DMS79 treated with DMSO at 0.1 percent for 48 hours (cell line): ENCODE measurements at regions not wholly inside any gene's neighbourhood (a gene's known extent, or its start where the extent isn't known, plus 50 kb on each side); places are given as distances from the start of the nearest gene placed in this dataset.

Source experiments
- DNase-seq: peaks from one replicate; lab custom pipeline; 2025; lab: John Stamatoyannopoulos, UW

- no peak for DNase-seq
Observed at GRCh38 chr21:27257908-27258556, 291.1 kb upstream of the ADAMTS5 start.

- DNase-seq = no peak
Observed at GRCh38 chr21:27257226-27257625, 290.3 kb upstream of the ADAMTS5 start.

GRCh38 chr21:27251752-27252151, 284.9 kb upstream of the ADAMTS5 start:
- DNase-seq = no peak

GRCh38 chr21:27250366-27250765, 283.5 kb upstream of the ADAMTS5 start:
- DNase-seq = no peak

- no peak for DNase-seq
Observed at GRCh38 chr21:27248814-27249213, 281.9 kb upstream of the ADAMTS5 start.

GRCh38 chr21:27246741-27247140, 279.9 kb upstream of the ADAMTS5 start:
- DNase-seq = no peak

GRCh38 chr21:27244776-27245175, 277.9 kb upstream of the ADAMTS5 start:
- DNase-seq = no peak

- DNase-seq = no peak
Observed at GRCh38 chr21:27244352-27244751, 277.5 kb upstream of the ADAMTS5 start.

GRCh38 chr21:27240839-27241238, 274.0 kb upstream of the ADAMTS5 start:
- no peak for DNase-seq

- no peak for DNase-seq
Observed at GRCh38 chr21:27233514-27234115, 266.7 kb upstream of the ADAMTS5 start.

- DNase-seq = no peak
Observed at GRCh38 chr21:27225940-27226339, 259.1 kb upstream of the ADAMTS5 start.

GRCh38 chr21:27225151-27225550, 258.3 kb upstream of the ADAMTS5 start:
- no peak for DNase-seq

GRCh38 chr21:27224169-27224568, 257.3 kb upstream of the ADAMTS5 start:
- DNase-seq = no peak

GRCh38 chr21:27221077-27221476, 254.2 kb upstream of the ADAMTS5 start:
- no peak for DNase-seq

- no peak for DNase-seq
Observed at GRCh38 chr21:27220416-27220815, 253.5 kb upstream of the ADAMTS5 start.

GRCh38 chr21:27219068-27219467, 252.2 kb upstream of the ADAMTS5 start:
- DNase-seq = no peak

GRCh38 chr21:27213303-27213702, 246.4 kb upstream of the ADAMTS5 start:
- no peak for DNase-seq

- no peak for DNase-seq
Observed at GRCh38 chr21:27212441-27212840, 245.6 kb upstream of the ADAMTS5 start.

- no peak for DNase-seq
Observed at GRCh38 chr21:27209546-27209945, 242.7 kb upstream of the ADAMTS5 start.

GRCh38 chr21:27206368-27206982, 239.6 kb upstream of the ADAMTS5 start:
- no peak for DNase-seq

GRCh38 chr21:27202301-27202700, 235.4 kb upstream of the ADAMTS5 start:
- no peak for DNase-seq

- no peak for DNase-seq
Observed at GRCh38 chr21:27201197-27201596, 234.3 kb upstream of the ADAMTS5 start.

GRCh38 chr21:27196651-27197050, 229.8 kb upstream of the ADAMTS5 start:
- no peak for DNase-seq
